ENCODE measurements at regions not wholly inside any gene's neighbourhood (a gene's known extent, or its start where the extent isn't known, plus 50 kb on each side); places are given as distances from the start of the nearest gene placed in this dataset.
"Not testable (repeated sequence)": the region's sequence is repeated elsewhere in the genome, so short reads cannot be mapped to it uniquely, and the experiment has no call there.

DNA sequence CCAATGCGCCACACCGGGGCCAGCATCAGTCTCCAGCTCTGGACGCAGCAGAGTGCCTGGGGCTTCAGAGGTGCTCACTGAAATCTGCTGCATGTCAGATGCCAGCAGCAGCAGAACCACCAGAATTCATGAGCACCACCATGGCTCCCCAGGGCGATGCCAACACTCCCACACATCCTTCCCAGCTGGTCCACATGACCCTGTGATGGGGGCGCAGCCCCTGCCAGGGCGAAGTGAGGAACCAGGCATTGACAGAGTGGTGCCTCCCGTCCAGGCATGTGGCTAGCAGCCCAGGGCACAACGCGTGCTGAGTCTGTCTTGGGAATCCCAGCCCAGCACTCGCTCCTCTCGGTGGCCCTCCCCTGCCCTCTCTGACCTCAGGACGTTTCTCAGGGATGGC lies 80.4 kb downstream of the DHCR7 start:
- Mint-ChIP-seq H3K4me1 (no peaks in the 10 kb centered on the region), H3K9me3 (no peaks in the 10 kb centered on the region), H3K4me3 (no peak overlapping the region), H3K36me3 (ENCODE audit: low read depth) (no peaks in the 10 kb centered on the region), H3K27me3 (ENCODE audit: low read depth) (peaks cover 10% of the 10 kb centered on the region), H3K27ac (no peak overlapping the region)
- no peak for TF ChIP-seq CTCF (IDR thresholded peaks at IDR 0.05; ENCODE audit: unreplicated experiment in 3 of 3)

- not testable (repeated sequence) for H3K36me3 Mint-ChIP-seq (ENCODE audit: low read depth); H3K4me1 Mint-ChIP-seq; H3K27ac Mint-ChIP-seq; H3K9me3 Mint-ChIP-seq; H3K4me3 Mint-ChIP-seq
- peaks cover 10% of the 10 kb centered on the region for H3K27me3 Mint-ChIP-seq (ENCODE audit: low read depth)
These were observed 80.9 kb downstream of the DHCR7 start for GRCh38 chr11:71367276-71367675.

DNA sequence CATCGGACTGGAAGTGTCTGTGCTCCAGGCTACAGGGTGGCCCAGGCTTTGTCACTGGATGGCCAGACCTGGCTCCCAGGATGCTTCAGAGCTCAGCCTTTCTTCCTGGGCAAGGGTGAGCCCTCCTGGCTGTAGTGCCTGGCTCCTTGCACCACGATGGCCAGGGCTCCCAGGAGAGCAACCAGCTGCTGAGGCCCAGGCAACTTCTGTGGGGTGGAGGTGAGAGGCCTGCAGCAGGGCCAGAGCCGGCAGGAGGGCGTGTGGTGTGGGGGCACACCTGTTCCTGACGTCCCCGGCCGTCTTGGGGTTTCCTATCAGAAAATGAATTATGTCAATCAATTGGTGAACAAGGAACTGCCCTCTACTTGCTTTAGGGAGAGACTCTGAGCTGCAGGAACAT lies 82.1 kb downstream of the DHCR7 start:
- H3K9me3 Mint-ChIP-seq, result no peaks in the 10 kb centered on the region
- H3K27ac Mint-ChIP-seq, result no peak overlapping the region
- H3K36me3 Mint-ChIP-seq (ENCODE audit: low read depth), result no peaks in the 10 kb centered on the region
- no peak overlapping the region for H3K4me3 Mint-ChIP-seq
- TF ChIP-seq CTCF (IDR thresholded peaks at IDR 0.05; ENCODE audit: unreplicated experiment in 3 of 3), result no peak
- H3K4me1 Mint-ChIP-seq, result no peaks in the 10 kb centered on the region
- H3K27me3 Mint-ChIP-seq (ENCODE audit: low read depth), result peaks cover 10% of the 10 kb centered on the region

- H3K27me3 Mint-ChIP-seq (ENCODE audit: low read depth), result peaks cover 10% of the 10 kb centered on the region
- H3K4me1 Mint-ChIP-seq, result no peaks in the 10 kb centered on the region
- H3K9me3 Mint-ChIP-seq, result no peaks in the 10 kb centered on the region
- no peak overlapping the region for H3K27ac Mint-ChIP-seq
- no peaks in the 10 kb centered on the region for H3K36me3 Mint-ChIP-seq (ENCODE audit: low read depth)
- no peak for TF ChIP-seq CTCF (IDR thresholded peaks at IDR 0.05; ENCODE audit: unreplicated experiment in 3 of 3)
- no peak overlapping the region for H3K4me3 Mint-ChIP-seq
These were observed 82.6 kb downstream of the DHCR7 start for GRCh38 chr11:71365626-71366025.

DNA sequence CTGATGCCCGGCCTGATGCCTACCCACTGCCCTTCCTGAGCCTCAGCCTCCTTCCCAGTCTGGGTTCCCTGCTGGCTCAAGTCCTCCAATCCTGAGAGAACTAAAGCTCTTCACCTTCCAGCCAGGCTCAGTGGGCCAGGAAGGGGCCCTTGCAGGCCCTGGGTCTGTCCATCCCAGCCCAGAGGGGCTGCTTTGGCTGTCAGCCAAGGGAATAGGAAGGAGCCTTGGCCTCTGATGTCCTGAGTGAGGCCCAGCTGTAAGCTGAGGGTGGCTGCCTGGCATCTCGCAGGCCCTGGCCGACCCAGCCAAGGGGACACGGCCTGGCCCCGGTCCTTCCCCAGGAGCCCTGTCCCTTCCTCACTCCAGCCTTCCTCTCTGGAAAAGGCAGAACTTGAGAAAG lies 83.4 kb downstream of the DHCR7 start:
- H3K27me3 Mint-ChIP-seq (ENCODE audit: low read depth), result peaks cover 10% of the 10 kb centered on the region
- H3K4me3 Mint-ChIP-seq, result no peak overlapping the region

GRCh38 chr11:71364176-71364671 lies 84.0 kb downstream of the DHCR7 start:
- TF ChIP-seq CTCF (IDR thresholded peaks at IDR 0.05; ENCODE audit: unreplicated experiment in 3 of 3), result no peak
- H3K36me3 Mint-ChIP-seq (ENCODE audit: low read depth), result no peaks in the 10 kb centered on the region
- H3K4me3 Mint-ChIP-seq, result no peak overlapping the region
- no peaks in the 10 kb centered on the region for H3K9me3 Mint-ChIP-seq
- H3K27ac Mint-ChIP-seq, result no peak overlapping the region
- no peaks in the 10 kb centered on the region for H3K4me1 Mint-ChIP-seq
- H3K27me3 Mint-ChIP-seq (ENCODE audit: low read depth), result peaks cover 14% of the 10 kb centered on the region

More for the DNA sequence above, 83.4 kb downstream of the DHCR7 start:
- no peaks in the 10 kb centered on the region for H3K36me3 Mint-ChIP-seq (ENCODE audit: low read depth)
- no peaks in the 10 kb centered on the region for H3K4me1 Mint-ChIP-seq
- no peak overlapping the region for H3K27ac Mint-ChIP-seq
- no peaks in the 10 kb centered on the region for H3K9me3 Mint-ChIP-seq
- TF ChIP-seq CTCF (IDR thresholded peaks at IDR 0.05; ENCODE audit: unreplicated experiment in 3 of 3), result no peak
